HG02610 (cell line): ENCODE measurements at regions not wholly inside any gene's neighbourhood (a gene's known extent, or its start where the extent isn't known, plus 50 kb on each side); places are given as distances from the start of the nearest gene placed in this dataset.

Experiments
- ATAC-seq: cut with Tn5 transposase; IDR thresholded peaks from one replicate; pipeline ENCODE4 v1.9.1; 2021; ENCODE audit warnings: mild to moderate bottlenecking, moderate library complexity; ENCODE audit not compliant: unreplicated experiment

- ATAC-seq: no peak
Measured at GRCh38 chr20:24277196-24277595, 192.2 kb upstream of the SYNDIG1 start.

GRCh38 chr20:24275946-24276705 lies 193.3 kb upstream of the SYNDIG1 start:
- no peak for ATAC-seq

GRCh38 chr20:24273251-24273650 lies 196.2 kb upstream of the SYNDIG1 start:
- no peak for ATAC-seq

GRCh38 chr20:24261351-24261750 lies 208.1 kb upstream of the SYNDIG1 start:
- ATAC-seq: no peak

GRCh38 chr20:24257171-24257570 lies 212.3 kb upstream of the SYNDIG1 start:
- no peak for ATAC-seq

GRCh38 chr20:24256307-24256706 lies 213.1 kb upstream of the SYNDIG1 start:
- no peak for ATAC-seq

GRCh38 chr20:24254480-24254879 lies 214.9 kb upstream of the SYNDIG1 start:
- no peak for ATAC-seq

- ATAC-seq: no peak
Measured at GRCh38 chr20:24253321-24253720, 216.1 kb upstream of the SYNDIG1 start.

GRCh38 chr20:24245094-24245493 lies 224.3 kb upstream of the SYNDIG1 start:
- no peak for ATAC-seq

- ATAC-seq: no peak
Measured at GRCh38 chr20:24242763-24243162, 226.7 kb upstream of the SYNDIG1 start.

GRCh38 chr20:24241466-24241865 lies 228.0 kb upstream of the SYNDIG1 start:
- ATAC-seq: no peak

- ATAC-seq: no peak
Measured at GRCh38 chr20:24236963-24237362, 232.5 kb upstream of the SYNDIG1 start.

- no peak for ATAC-seq
Measured at GRCh38 chr20:24236201-24236600, 233.2 kb upstream of the SYNDIG1 start.

- ATAC-seq: no peak
Measured at GRCh38 chr20:24235296-24236175, 233.9 kb upstream of the SYNDIG1 start.

GRCh38 chr20:24227600-24227999 lies 239.0 kb upstream of the GGTLC1 start:
- no peak for ATAC-seq

- no peak for ATAC-seq
Measured at GRCh38 chr20:24212494-24212893, 223.9 kb upstream of the GGTLC1 start.

- ATAC-seq: no peak
Measured at GRCh38 chr20:24211972-24212371, 223.4 kb upstream of the GGTLC1 start.

GRCh38 chr20:24210356-24210755 lies 221.8 kb upstream of the GGTLC1 start:
- no peak for ATAC-seq

- no peak for ATAC-seq
Measured at GRCh38 chr20:24208652-24209051, 220.1 kb upstream of the GGTLC1 start.

GRCh38 chr20:24207803-24208300 lies 219.3 kb upstream of the GGTLC1 start:
- no peak for ATAC-seq

GRCh38 chr20:24206995-24207394 lies 218.4 kb upstream of the GGTLC1 start:
- no peak for ATAC-seq
